ENCODE measurements at regions not wholly inside any gene's neighbourhood (a gene's known extent, or its start where the extent isn't known, plus 50 kb on each side); places are given as distances from the start of the nearest gene placed in this dataset.

GRCh38 chr1:56442290-56442877 is 137.0 kb downstream of the PLPP3 start:
- Mint-ChIP-seq H3K36me3 (ENCODE audit: low read depth, unreplicated experiment) (no peaks in the 10 kb centered on the region), H3K4me3 (ENCODE audit: unreplicated experiment) (no peak overlapping the region), H3K4me1 (ENCODE audit: unreplicated experiment) (peaks cover 33% of the 10 kb centered on the region)

GRCh38 chr1:56441601-56442000 is 137.8 kb downstream of the PLPP3 start:
- H3K27ac Mint-ChIP-seq (ENCODE audit: unreplicated experiment): no peak overlapping the region
- H3K9me3 Mint-ChIP-seq (ENCODE audit: unreplicated experiment): no peaks in the 10 kb centered on the region
- no peak for DNase-seq (ENCODE audit: low spot score)
- H3K27me3 Mint-ChIP-seq (ENCODE audit: unreplicated experiment): peaks cover 4% of the 10 kb centered on the region
- no peaks in the 10 kb centered on the region for H3K36me3 Mint-ChIP-seq (ENCODE audit: low read depth, unreplicated experiment)
- no peak for TF ChIP-seq CTCF (IDR thresholded peaks at IDR 0.05; ENCODE audit: unreplicated experiment)
- H3K4me3 Mint-ChIP-seq (ENCODE audit: unreplicated experiment): no peak overlapping the region
- peaks cover 41% of the 10 kb centered on the region for H3K4me1 Mint-ChIP-seq (ENCODE audit: unreplicated experiment)

More at GRCh38 chr1:56442290-56442877, 137.0 kb downstream of the PLPP3 start:
- H3K27ac Mint-ChIP-seq (ENCODE audit: unreplicated experiment): no peak overlapping the region
- no peak for TF ChIP-seq CTCF (IDR thresholded peaks at IDR 0.05; ENCODE audit: unreplicated experiment)
- no peak for DNase-seq (ENCODE audit: low spot score)
- peaks cover 4% of the 10 kb centered on the region for H3K27me3 Mint-ChIP-seq (ENCODE audit: unreplicated experiment)
- no peaks in the 10 kb centered on the region for H3K9me3 Mint-ChIP-seq (ENCODE audit: unreplicated experiment)

GRCh38 chr1:56439610-56440264 is 139.6 kb downstream of the PLPP3 start:
- no peaks in the 10 kb centered on the region for H3K9me3 Mint-ChIP-seq (ENCODE audit: unreplicated experiment)
- H3K27ac Mint-ChIP-seq (ENCODE audit: unreplicated experiment): no peak overlapping the region
- H3K4me1 Mint-ChIP-seq (ENCODE audit: unreplicated experiment): peaks cover 56% of the 10 kb centered on the region
- H3K4me3 Mint-ChIP-seq (ENCODE audit: unreplicated experiment): no peak overlapping the region
- H3K27me3 Mint-ChIP-seq (ENCODE audit: unreplicated experiment): peaks cover 6% of the 10 kb centered on the region
- no peaks in the 10 kb centered on the region for H3K36me3 Mint-ChIP-seq (ENCODE audit: low read depth, unreplicated experiment)
- no peak for TF ChIP-seq CTCF (IDR thresholded peaks at IDR 0.05; ENCODE audit: unreplicated experiment)
- DNase-seq (ENCODE audit: low spot score): no peak

GRCh38 chr1:56438901-56439551 is 140.3 kb downstream of the PLPP3 start:
- Mint-ChIP-seq H3K4me3 (ENCODE audit: unreplicated experiment) (no peak overlapping the region), H3K27ac (ENCODE audit: unreplicated experiment) (no peak overlapping the region), H3K27me3 (ENCODE audit: unreplicated experiment) (peaks cover 6% of the 10 kb centered on the region), H3K4me1 (ENCODE audit: unreplicated experiment) (peaks cover 61% of the 10 kb centered on the region), H3K36me3 (ENCODE audit: low read depth, unreplicated experiment) (no peaks in the 10 kb centered on the region), H3K9me3 (ENCODE audit: unreplicated experiment) (no peaks in the 10 kb centered on the region)
- no peak for DNase-seq (ENCODE audit: low spot score)
- TF ChIP-seq CTCF (IDR thresholded peaks at IDR 0.05; ENCODE audit: unreplicated experiment): no peak

GRCh38 chr1:56437959-56438358 is 141.4 kb downstream of the PLPP3 start:
- DNase-seq (ENCODE audit: low spot score): no peak
- TF ChIP-seq CTCF (IDR thresholded peaks at IDR 0.05; ENCODE audit: unreplicated experiment): no peak
- Mint-ChIP-seq H3K9me3 (ENCODE audit: unreplicated experiment) (no peaks in the 10 kb centered on the region), H3K36me3 (ENCODE audit: low read depth, unreplicated experiment) (no peaks in the 10 kb centered on the region), H3K4me1 (ENCODE audit: unreplicated experiment) (peaks cover 66% of the 10 kb centered on the region), H3K27me3 (ENCODE audit: unreplicated experiment) (peaks cover 9% of the 10 kb centered on the region), H3K27ac (ENCODE audit: unreplicated experiment) (no peak overlapping the region), H3K4me3 (ENCODE audit: unreplicated experiment) (no peak overlapping the region)

Data from endothelial cell (in vitro differentiated cells).